ENCODE measurements at regions not wholly inside any gene's neighbourhood (a gene's known extent, or its start where the extent isn't known, plus 50 kb on each side); places are given as distances from the start of the nearest gene placed in this dataset.

- no peak for TF ChIP-seq CTCF (IDR thresholded peaks at IDR 0.05)
- TF ChIP-seq EZH2 (IDR thresholded peaks at IDR 0.05) = no peak
- TF ChIP-seq EZH2phosphoT487 (IDR thresholded peaks at IDR 0.05) = no peak
Measured at GRCh38 chr7:114095885-114096284, 177.1 kb upstream of the PPP1R3A start.

Measured in neural progenitor cell (in vitro differentiated cells).